ENCODE measurements at regions not wholly inside any gene's neighbourhood (a gene's known extent, or its start where the extent isn't known, plus 50 kb on each side); places are given as distances from the start of the nearest gene placed in this dataset.

DNA sequence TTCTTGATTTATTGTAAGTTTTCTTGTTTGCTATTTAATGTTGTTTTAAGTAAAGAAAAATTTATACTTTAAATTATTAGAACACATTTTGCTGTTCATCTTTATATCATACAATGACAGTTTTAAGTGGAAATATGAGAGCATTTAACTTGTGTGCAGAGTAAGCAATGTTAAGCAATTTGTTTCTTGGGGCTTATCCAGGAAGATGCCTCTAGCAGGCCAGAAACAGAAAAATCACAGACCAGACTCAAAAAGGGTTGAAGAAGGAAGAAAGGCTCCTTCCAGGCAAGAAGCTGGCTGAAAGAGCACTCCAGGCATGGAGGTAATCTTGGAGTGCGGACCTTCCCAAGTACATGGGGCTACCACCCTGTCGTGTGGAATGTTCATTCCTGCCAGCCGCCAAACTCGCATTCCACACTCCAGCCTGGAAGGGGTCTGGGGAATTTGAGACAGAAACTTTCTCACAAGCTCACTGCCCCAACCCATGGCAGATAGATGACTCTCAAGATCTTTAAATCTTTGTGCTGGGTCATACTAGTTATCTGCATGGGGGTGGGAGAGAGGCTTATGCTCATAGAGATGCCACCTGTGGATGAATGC, 1521.3 kb upstream of the AGA start:
- H3K36me3 ChIP-seq: no peaks in the 10 kb centered on the region
- TF ChIP-seq, protein P1, sequence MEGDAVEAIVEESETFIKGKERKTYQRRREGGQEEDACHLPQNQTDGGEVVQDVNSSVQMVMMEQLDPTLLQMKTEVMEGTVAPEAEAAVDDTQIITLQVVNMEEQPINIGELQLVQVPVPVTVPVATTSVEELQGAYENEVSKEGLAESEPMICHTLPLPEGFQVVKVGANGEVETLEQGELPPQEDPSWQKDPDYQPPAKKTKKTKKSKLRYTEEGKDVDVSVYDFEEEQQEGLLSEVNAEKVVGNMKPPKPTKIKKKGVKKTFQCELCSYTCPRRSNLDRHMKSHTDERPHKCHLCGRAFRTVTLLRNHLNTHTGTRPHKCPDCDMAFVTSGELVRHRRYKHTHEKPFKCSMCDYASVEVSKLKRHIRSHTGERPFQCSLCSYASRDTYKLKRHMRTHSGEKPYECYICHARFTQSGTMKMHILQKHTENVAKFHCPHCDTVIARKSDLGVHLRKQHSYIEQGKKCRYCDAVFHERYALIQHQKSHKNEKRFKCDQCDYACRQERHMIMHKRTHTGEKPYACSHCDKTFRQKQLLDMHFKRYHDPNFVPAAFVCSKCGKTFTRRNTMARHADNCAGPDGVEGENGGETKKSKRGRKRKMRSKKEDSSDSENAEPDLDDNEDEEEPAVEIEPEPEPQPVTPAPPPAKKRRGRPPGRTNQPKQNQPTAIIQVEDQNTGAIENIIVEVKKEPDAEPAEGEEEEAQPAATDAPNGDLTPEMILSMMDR (IDR thresholded peaks at IDR 0.05): no peak
- intact Hi-C loops (cut with DNase I): no loop called here
- no peak overlapping the region for H3K4me3 ChIP-seq
- ATAC-seq: no peak
- no peak for DNase-seq
- H3K4me1 ChIP-seq: no peaks in the 10 kb centered on the region
- no peak overlapping the region for H3K27ac ChIP-seq
- no peaks in the 10 kb centered on the region for H3K9me3 ChIP-seq
- no peaks in the 10 kb centered on the region for H3K27me3 ChIP-seq

DNA sequence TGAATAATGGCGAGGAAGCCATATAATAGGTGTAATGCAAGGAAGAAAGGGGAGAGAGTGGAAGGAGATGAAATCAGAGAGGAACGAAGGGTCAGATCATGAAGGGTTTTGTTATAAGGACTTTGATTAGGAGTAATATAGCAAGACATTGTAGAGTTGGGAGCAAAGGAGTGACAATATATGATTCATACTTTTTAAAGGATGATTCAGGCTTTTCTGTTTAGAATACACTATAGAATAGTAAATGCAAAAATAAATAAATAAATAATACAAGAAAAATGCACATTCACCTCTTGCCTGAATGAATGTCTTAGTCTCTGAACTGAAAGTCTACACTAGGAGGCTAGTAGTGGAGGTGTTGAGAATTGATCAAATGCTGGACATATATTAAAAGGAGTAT, 1524.4 kb upstream of the AGA start:
- H3K36me3 ChIP-seq: no peaks in the 10 kb centered on the region
- no peak overlapping the region for H3K4me3 ChIP-seq
- H3K9me3 ChIP-seq: no peaks in the 10 kb centered on the region
- TF ChIP-seq, protein P1 (IDR thresholded peaks at IDR 0.05): no peak
- no peak for ATAC-seq
- H3K27ac ChIP-seq: no peak overlapping the region
- no peaks in the 10 kb centered on the region for H3K4me1 ChIP-seq
- intact Hi-C loops (cut with DNase I): no loop called here
- H3K27me3 ChIP-seq: no peaks in the 10 kb centered on the region
- no peak for DNase-seq

DNA sequence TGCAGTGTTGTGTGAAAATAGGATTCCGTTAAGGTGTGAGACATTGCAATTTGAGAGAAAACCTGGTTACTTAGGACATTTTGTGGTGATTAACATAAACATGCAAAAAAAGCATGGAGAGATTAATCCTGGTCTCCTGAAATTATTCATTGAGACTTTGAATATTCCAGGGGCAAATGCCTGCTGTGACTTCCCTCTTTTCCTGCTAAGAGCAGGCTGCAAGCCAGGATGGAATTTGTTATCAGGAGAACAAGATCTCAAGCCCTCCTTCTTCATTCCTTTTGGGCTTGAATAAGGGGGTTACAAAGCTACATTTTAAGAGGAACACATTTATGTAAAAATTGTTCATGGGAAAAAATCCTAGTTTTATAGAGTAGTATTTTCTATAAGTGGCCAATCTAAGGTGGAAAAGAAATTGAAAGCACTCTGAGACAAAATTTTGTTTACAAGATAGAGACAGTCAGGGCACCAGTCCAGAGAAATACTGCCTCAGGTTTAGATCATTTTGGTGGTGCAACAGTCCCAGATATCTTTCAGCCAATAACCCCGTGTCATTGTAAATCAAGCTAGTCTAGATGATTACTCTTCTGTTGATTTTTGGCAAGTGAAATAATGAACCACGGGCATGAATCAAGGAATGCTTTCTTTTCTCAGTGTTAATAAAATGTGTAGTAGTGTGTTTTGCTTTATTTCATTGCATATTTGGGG, 1528.3 kb upstream of the AGA start:
- ATAC-seq: no peak

DNA sequence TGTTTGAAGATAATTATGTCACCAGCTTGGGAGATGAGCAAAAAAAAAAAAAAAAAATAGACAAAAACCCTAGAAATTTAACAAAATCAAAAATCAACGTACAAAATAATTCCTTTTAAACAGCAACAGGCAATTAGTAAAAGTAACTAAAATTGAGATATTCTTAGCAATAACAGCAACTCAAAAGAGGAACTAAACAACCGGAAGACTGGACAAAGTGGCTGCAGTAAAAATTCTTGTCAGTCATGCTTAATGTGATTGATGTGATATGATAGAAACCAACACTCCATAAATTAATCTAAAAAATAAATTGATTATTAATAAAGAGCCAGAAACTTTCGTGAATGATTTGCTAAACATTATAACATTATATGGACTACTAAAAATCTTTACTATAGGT, 1534.6 kb upstream of the AGA start:
- no peak for DNase-seq
- no peaks in the 10 kb centered on the region for H3K36me3 ChIP-seq
- no peak for ATAC-seq
- no peaks in the 10 kb centered on the region for H3K4me1 ChIP-seq
- H3K27ac ChIP-seq: no peak overlapping the region
- no peaks in the 10 kb centered on the region for H3K27me3 ChIP-seq
- H3K9me3 ChIP-seq: no peaks in the 10 kb centered on the region
- TF ChIP-seq, protein P1 (IDR thresholded peaks at IDR 0.05): no peak
- intact Hi-C loops (cut with DNase I): no loop called here
- no peak overlapping the region for H3K4me3 ChIP-seq

More for the DNA sequence above, 1528.3 kb upstream of the AGA start:
- no peaks in the 10 kb centered on the region for H3K9me3 ChIP-seq
- no peak overlapping the region for H3K27ac ChIP-seq
- TF ChIP-seq, protein P1 (IDR thresholded peaks at IDR 0.05): no peak
- intact Hi-C loops (cut with DNase I): no loop called here
- H3K4me3 ChIP-seq: no peak overlapping the region
- no peaks in the 10 kb centered on the region for H3K4me1 ChIP-seq
- DNase-seq: no peak
- H3K36me3 ChIP-seq: no peaks in the 10 kb centered on the region
- H3K27me3 ChIP-seq: no peaks in the 10 kb centered on the region

DNA sequence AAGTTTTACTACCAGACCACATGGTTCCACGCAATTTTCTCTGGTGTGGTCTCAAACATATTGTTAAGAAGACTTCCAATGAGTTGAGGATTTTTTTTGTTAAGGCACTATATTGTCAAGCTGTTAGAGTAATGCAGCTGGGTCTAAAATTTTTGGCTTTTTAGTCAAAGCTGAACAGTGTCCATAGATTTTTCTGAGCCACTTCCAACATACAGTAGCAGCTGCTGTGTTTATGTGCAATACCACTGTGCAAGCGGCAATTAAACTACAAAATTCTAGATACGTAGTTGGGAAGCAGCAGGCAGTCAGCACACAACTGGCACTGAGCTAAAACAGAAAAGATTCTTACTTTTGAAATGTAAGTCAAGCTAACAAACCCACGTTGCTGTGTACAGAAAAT, 1551.1 kb upstream of the AGA start:
- no peak for ATAC-seq
- no peaks in the 10 kb centered on the region for H3K4me1 ChIP-seq
- H3K27ac ChIP-seq: no peak overlapping the region
- no peak overlapping the region for H3K4me3 ChIP-seq
- DNase-seq: no peak
- intact Hi-C loops (cut with DNase I): no loop called here
- TF ChIP-seq, protein P1 (IDR thresholded peaks at IDR 0.05): no peak
- no peaks in the 10 kb centered on the region for H3K36me3 ChIP-seq
- H3K27me3 ChIP-seq: no peaks in the 10 kb centered on the region
- no peaks in the 10 kb centered on the region for H3K9me3 ChIP-seq
